ENCODE measurements at regions not wholly inside any gene's neighbourhood (a gene's known extent, or its start where the extent isn't known, plus 50 kb on each side); places are given as distances from the start of the nearest gene placed in this dataset.
"Not testable (repeated sequence)": the region's sequence is repeated elsewhere in the genome, so short reads cannot be mapped to it uniquely, and the experiment has no call there.

DNA sequence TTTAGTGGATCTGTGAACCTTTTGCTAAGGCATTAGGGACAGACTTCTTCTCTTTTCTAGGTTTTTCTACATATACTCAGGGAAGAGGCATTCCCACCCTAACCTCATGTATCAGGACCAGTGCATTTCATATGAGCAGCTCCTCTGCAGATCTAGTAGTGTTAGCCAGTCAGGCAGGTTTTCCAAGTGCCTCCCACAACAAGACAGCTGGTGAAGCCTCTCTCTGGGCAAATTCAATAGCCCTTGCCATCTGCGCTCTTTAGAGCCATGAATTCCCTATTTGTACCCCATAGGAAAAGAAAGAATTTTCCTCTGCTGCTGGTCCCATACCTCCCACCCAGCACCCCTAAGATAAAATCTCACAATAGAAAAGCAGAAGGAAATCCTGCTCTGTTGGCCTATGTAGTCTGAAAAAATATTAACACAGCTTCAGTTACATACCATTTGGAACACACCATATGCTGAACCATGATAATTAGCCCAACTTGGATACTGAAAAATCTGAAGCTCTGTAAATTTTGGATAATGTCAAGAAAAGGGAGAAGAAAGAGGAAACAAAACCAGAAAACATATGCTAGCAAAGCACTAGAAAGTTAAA is 1354.6 kb upstream of the NRXN1 start:
- no peak overlapping the region for H3K27ac Mint-ChIP-seq
- no peak overlapping the region for H3K4me3 Mint-ChIP-seq
- H3K27me3 Mint-ChIP-seq, result no peaks in the 10 kb centered on the region
- no peak for DNase-seq
- H3K4me1 Mint-ChIP-seq (ENCODE audit: low read depth), result no peaks in the 10 kb centered on the region
- peaks cover 14% of the 10 kb centered on the region for H3K9me3 Mint-ChIP-seq
- no peaks in the 10 kb centered on the region for H3K36me3 Mint-ChIP-seq (ENCODE audit: low read depth)

DNA sequence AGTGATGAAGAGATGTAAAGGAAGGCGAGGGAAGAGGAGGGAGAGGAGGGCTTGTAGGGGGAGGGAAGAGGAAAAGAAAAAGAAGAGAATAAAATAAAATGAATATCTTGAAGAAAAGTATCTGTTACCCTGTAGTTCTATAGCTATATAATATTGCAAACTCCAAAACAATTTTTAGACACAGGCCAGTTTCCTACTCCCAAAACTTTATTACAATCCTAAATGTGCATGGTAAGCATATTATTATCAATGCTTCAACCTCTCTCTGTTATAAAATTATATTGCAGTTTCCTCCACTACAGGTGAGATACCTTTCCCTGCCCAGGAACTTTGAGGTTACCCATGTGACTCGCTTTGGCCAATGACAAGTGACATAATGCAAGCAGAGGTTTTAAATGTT is 1351.6 kb upstream of the NRXN1 start:
- peaks cover 17% of the 10 kb centered on the region for H3K9me3 Mint-ChIP-seq
- H3K36me3 Mint-ChIP-seq (ENCODE audit: low read depth), result no peaks in the 10 kb centered on the region
- no peak for DNase-seq
- H3K4me3 Mint-ChIP-seq, result no peak overlapping the region
- H3K4me1 Mint-ChIP-seq (ENCODE audit: low read depth), result no peaks in the 10 kb centered on the region
- H3K27me3 Mint-ChIP-seq, result no peaks in the 10 kb centered on the region
- no peak overlapping the region for H3K27ac Mint-ChIP-seq

DNA sequence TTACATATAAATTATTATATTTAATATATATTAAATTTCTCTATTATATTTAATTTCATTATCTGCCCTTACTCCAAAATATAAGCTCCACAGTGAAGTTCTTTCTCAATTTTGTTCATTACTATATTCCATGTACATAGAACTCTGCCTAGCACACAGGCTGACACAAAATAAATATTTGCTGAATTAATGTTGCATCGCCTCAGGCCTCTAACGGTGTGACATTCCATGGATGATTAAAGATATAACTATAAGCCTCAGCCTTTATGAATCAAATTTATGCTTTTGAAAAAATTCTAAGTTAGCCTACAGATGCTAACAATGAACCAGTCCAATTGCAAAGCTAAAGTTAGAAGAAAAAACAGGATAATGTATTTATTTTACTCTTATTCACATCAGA is 1337.2 kb upstream of the NRXN1 start:
- Mint-ChIP-seq H3K27me3 (no peaks in the 10 kb centered on the region), H3K9me3 (peaks cover 15% of the 10 kb centered on the region), H3K27ac (no peak overlapping the region), H3K4me3 (no peak overlapping the region), H3K36me3 (ENCODE audit: low read depth) (no peaks in the 10 kb centered on the region), H3K4me1 (ENCODE audit: low read depth) (no peaks in the 10 kb centered on the region)
- DNase-seq, result no peak

DNA sequence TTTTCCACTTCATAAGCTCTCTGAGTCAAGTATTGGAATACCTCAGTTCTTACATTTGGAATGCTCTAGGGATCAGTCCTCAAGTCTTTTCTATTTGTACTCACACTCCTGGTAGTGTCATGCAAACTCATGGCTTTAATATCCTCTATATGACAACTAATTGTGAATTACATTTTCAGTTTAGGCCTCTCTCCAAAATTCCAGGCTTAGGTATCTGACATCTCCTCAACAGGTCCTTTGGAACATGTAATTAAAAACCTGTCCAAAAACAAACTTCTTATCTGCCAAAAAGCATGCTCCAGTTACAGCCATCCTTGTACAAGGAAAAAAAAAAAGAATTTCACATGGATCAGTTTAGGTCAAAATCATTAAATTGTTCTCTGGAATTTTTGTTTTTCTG is 1336.2 kb upstream of the NRXN1 start:
- H3K4me1 Mint-ChIP-seq (ENCODE audit: low read depth), result no peaks in the 10 kb centered on the region
- H3K9me3 Mint-ChIP-seq, result peaks cover 13% of the 10 kb centered on the region
- H3K36me3 Mint-ChIP-seq (ENCODE audit: low read depth), result no peaks in the 10 kb centered on the region
- no peak overlapping the region for H3K4me3 Mint-ChIP-seq
- no peak for DNase-seq
- no peaks in the 10 kb centered on the region for H3K27me3 Mint-ChIP-seq
- H3K27ac Mint-ChIP-seq, result no peak overlapping the region

DNA sequence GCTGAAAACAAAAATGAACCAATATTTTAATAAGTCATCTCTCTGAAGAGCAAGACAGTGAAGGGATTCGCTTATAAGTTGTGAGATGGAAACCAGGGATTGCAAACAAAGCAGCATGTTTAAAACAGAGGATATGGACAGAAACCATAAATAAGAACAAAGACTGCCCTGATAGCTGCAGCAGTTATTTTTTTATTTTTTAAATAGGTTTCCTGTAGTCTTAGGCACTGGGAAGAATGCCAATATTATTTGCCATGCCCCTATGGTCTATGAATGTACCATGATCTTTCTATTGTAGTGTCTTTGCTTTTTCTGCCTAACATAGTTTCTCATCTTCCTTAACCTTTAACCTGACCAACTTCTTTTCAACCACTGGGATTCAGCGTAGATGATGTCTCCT is 1334.0 kb upstream of the NRXN1 start:
- no peaks in the 10 kb centered on the region for H3K36me3 Mint-ChIP-seq (ENCODE audit: low read depth)
- H3K4me3 Mint-ChIP-seq, result no peak overlapping the region
- no peaks in the 10 kb centered on the region for H3K4me1 Mint-ChIP-seq (ENCODE audit: low read depth)
- H3K27me3 Mint-ChIP-seq, result no peaks in the 10 kb centered on the region
- peaks cover 8% of the 10 kb centered on the region for H3K9me3 Mint-ChIP-seq
- no peak for DNase-seq
- no peak overlapping the region for H3K27ac Mint-ChIP-seq

DNA sequence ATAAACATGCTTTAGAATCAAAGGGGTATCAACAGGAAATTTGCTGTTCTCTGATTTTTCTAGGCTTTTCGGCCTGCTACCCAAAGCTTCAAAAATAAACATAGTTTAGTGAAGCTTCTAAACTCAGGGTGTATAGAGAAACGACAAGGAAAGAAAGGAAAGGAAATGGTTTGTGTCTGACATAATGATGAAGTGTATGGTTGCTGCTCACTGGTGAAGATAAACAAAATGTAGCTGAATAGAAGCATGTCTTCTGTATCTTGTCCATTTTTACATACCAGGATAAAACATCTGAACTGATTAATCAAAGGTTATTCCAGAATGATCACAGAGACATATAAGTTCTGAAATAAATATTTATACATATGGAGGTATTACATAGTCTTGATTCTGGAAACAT is 1324.6 kb upstream of the NRXN1 start:
- Mint-ChIP-seq H3K27ac (no peak overlapping the region), H3K36me3 (ENCODE audit: low read depth) (no peaks in the 10 kb centered on the region), H3K27me3 (no peaks in the 10 kb centered on the region), H3K4me3 (no peak overlapping the region), H3K4me1 (ENCODE audit: low read depth) (no peaks in the 10 kb centered on the region), H3K9me3 (no peaks in the 10 kb centered on the region)
- no peak for DNase-seq

DNA sequence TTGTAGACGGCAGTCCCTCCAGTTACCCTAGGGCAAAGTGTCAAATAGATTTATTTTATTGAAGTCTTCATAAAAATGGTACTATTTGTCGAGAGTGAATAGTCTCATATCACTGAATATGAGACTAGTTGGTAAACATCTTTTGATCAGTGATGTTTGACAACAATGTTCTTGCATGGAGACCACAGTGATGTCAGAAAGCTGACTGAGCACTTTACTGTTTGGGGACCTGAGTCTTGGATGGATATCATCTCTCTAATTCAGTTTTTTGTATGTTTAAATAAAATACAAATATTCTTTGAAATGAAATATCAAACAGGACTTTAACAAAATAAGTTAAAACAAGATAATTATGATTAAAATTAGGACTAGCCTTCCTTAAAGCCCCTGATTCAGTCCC is 1315.4 kb upstream of the NRXN1 start:
- no peaks in the 10 kb centered on the region for H3K36me3 Mint-ChIP-seq (ENCODE audit: low read depth)
- no peaks in the 10 kb centered on the region for H3K27me3 Mint-ChIP-seq
- no peaks in the 10 kb centered on the region for H3K4me1 Mint-ChIP-seq (ENCODE audit: low read depth)
- H3K9me3 Mint-ChIP-seq, result peaks cover 9% of the 10 kb centered on the region
- H3K27ac Mint-ChIP-seq, result no peak overlapping the region
- H3K4me3 Mint-ChIP-seq, result no peak overlapping the region
- no peak for DNase-seq

DNA sequence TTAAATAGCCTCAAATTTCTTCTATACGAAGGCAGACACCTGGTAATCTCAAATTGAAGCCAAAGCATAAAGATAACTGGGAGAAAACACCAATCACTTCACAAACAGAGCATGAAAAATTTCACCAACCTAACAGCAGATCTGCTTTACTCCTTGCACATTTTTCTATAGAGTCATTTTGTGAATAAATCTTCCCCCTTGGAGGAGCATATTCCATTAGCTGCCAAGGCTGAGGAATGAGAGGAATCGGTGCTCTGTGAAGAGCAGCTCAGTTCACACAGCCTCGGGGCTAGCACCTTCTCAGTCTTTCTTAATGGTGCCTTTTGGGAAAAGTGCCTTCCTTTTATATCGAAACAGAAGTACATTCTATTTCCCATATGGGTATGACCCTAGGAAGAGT is 1313.7 kb upstream of the NRXN1 start:
- no peaks in the 10 kb centered on the region for H3K36me3 Mint-ChIP-seq (ENCODE audit: low read depth)
- peaks cover 9% of the 10 kb centered on the region for H3K9me3 Mint-ChIP-seq
- H3K4me1 Mint-ChIP-seq (ENCODE audit: low read depth), result no peaks in the 10 kb centered on the region
- H3K27me3 Mint-ChIP-seq, result no peaks in the 10 kb centered on the region
- H3K27ac Mint-ChIP-seq, result no peak overlapping the region
- no peak overlapping the region for H3K4me3 Mint-ChIP-seq
- DNase-seq, result no peak

DNA sequence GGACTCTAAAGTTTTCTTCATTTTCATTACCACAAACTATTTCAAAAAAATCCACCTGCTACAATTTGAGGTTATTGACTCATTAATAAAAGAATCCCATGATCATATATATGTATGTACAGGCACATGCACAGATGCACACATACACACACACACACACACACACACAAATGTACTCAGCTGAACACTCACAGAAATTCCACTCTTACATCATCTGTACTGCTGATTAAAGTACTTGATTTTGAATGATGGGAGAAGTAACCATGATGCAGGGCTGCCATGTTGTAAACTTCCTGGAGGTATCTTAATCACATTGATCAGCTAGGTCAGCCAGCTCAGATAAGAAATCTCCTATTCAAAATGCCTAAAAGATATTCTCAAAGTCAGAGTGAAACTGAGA is 1313.2 kb upstream of the NRXN1 start:
- no peak for DNase-seq
- Mint-ChIP-seq H3K4me1 (ENCODE audit: low read depth) (no peaks in the 10 kb centered on the region), H3K27me3 (no peaks in the 10 kb centered on the region), H3K9me3 (peaks cover 9% of the 10 kb centered on the region), H3K4me3 (no peak overlapping the region), H3K36me3 (ENCODE audit: low read depth) (no peaks in the 10 kb centered on the region), H3K27ac (no peak overlapping the region)

DNA sequence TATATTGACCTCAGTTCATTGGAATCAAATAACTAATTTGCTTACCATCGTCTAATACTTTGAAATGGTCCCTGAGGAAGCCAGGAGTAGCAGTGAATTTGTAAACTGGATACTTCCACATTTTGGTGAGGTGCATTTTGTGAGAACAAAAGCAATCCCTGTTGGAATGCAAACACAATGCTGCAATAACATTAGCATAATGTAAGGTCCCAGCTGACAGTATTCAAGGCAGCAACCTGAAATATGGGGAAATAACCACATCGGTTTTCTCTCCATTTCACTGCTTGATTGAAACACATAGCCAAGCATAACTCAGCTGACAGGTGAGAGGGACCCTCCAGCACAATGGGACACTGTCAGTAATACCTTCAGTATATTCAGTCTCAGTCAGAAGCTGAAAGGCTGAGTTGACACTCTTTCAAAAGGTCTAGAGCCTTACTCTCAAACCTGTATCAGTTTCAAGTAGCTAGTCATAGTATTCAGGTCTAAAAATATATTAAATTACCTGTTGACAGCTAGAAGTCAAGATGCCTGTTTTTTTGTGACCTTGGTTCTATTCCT is 1311.9 kb upstream of the NRXN1 start:
- no peak overlapping the region for H3K27ac Mint-ChIP-seq

DNA sequence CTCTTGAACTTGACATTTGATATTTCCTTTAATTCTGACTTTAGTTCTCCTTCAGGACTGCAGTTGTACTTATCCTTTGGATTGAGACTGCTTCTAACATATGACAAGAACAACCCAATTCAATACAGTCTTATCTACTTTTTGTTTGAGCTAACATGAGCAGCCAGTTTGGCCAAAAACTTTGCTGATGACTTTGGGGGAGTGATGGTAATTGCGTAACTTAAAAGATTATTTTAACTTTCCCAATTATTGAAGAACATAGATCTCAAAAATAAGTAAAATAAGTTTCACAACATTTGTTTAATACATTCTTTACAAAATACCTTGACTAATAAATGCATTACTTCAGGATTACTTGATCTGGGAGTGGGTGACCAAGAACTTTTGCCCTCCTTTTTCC is 1311.1 kb upstream of the NRXN1 start:
- Mint-ChIP-seq H3K4me1 (ENCODE audit: low read depth) (no peaks in the 10 kb centered on the region), H3K27ac (no peak overlapping the region), H3K36me3 (ENCODE audit: low read depth) (no peaks in the 10 kb centered on the region), H3K9me3 (peaks cover 11% of the 10 kb centered on the region), H3K27me3 (no peaks in the 10 kb centered on the region), H3K4me3 (no peak overlapping the region)
- DNase-seq, result no peak

More for the DNA sequence above, 1311.9 kb upstream of the NRXN1 start:
- Mint-ChIP-seq H3K9me3 (peaks cover 9% of the 10 kb centered on the region), H3K4me3 (no peak overlapping the region), H3K27me3 (no peaks in the 10 kb centered on the region), H3K36me3 (ENCODE audit: low read depth) (no peaks in the 10 kb centered on the region), H3K4me1 (ENCODE audit: low read depth) (no peaks in the 10 kb centered on the region)
- DNase-seq, result no peak

DNA sequence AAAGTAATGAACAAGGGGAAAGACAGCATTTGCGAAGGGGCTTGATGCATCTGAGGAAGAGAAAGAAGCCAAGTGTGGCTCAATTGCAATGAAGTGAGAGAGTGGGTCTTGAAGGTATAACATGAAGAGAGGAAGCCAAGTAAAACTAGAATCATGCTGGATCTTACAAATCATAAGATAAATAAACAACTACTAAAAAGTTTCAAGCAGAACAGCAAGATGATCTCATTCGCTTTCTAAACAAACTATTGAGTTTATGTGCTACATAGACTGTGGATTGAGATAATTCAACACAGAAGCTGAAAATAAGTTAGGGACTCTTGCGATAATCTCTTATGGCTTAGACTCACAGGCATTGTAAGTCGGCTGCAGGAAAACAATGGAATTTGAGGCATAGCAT is 1310.5 kb upstream of the NRXN1 start:
- Mint-ChIP-seq H3K27me3 (no peaks in the 10 kb centered on the region), H3K9me3 (peaks cover 11% of the 10 kb centered on the region), H3K27ac (no peak overlapping the region), H3K36me3 (ENCODE audit: low read depth) (no peaks in the 10 kb centered on the region), H3K4me1 (ENCODE audit: low read depth) (no peaks in the 10 kb centered on the region), H3K4me3 (no peak overlapping the region)
- DNase-seq, result no peak

DNA sequence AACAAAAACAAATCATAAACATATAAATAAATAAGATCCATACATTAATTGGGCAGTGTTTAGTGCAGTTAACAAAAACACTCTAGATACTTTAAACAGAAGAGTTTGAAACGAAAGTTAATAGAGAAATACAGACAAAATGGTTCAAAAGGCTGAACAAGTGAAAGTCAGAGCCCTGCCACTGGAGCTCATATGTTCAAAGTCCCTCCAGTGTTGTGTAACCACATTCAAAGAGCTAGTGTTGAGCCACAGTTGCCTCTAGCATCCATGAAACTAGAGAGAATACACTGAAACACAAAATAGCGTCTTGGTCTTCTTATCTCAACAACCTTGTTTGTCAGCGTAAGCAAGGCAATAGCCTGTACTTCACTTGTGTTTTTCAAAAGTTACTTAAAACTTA is 1309.8 kb upstream of the NRXN1 start:
- H3K27me3 Mint-ChIP-seq, result no peaks in the 10 kb centered on the region
- H3K4me3 Mint-ChIP-seq, result no peak overlapping the region
- H3K36me3 Mint-ChIP-seq (ENCODE audit: low read depth), result no peaks in the 10 kb centered on the region
- peaks cover 16% of the 10 kb centered on the region for H3K9me3 Mint-ChIP-seq
- DNase-seq, result no peak
- H3K4me1 Mint-ChIP-seq (ENCODE audit: low read depth), result no peaks in the 10 kb centered on the region
- H3K27ac Mint-ChIP-seq, result no peak overlapping the region

DNA sequence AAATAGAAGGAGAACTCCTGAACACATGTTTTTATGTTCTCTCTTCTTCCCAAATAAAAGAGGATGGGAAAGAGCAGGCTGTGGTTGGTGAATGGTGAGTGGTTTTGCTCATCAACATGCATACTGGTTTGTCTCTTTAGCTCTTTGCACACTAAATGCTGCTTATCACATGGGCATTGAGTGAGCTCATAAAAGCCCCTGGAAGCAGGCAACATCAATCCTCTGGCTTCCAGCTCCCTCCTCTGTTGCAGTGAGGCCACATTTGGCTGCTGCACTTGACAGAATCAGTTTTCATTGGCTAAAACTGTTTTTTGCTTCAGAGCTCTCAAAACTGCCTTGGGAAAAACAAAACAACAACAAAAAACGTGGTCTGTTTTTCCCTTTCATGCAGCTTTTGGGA is 1308.2 kb upstream of the NRXN1 start:
- H3K4me3 Mint-ChIP-seq, result no peak overlapping the region
- no peak overlapping the region for H3K27ac Mint-ChIP-seq
- peaks cover 9% of the 10 kb centered on the region for H3K9me3 Mint-ChIP-seq
- no peaks in the 10 kb centered on the region for H3K4me1 Mint-ChIP-seq (ENCODE audit: low read depth)
- no peak for DNase-seq
- H3K27me3 Mint-ChIP-seq, result no peaks in the 10 kb centered on the region
- no peaks in the 10 kb centered on the region for H3K36me3 Mint-ChIP-seq (ENCODE audit: low read depth)

DNA sequence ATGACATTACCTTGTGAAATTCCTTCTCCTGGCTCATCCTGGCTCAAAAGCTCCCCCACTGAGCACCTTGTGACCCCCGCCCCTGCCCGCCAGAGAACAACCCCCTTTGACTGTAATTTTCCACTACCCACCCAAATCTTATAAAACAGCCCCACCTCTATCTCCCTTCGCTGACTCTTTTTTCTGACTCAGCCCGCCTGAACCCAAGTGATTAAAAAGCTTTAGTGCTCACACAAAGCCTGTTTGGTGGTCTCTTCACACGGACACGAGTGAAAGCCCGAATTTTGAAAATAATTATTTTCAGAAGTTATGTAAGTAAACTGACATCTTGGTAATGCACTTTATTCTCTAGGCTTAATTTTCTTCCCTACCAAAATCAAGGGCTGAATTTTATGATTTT is 1305.9 kb upstream of the NRXN1 start:
- H3K27ac Mint-ChIP-seq; H3K27me3 Mint-ChIP-seq; H3K36me3 Mint-ChIP-seq (ENCODE audit: low read depth); DNase-seq; H3K4me3 Mint-ChIP-seq; H3K4me1 Mint-ChIP-seq (ENCODE audit: low read depth); H3K9me3 Mint-ChIP-seq: not testable (repeated sequence)

DNA sequence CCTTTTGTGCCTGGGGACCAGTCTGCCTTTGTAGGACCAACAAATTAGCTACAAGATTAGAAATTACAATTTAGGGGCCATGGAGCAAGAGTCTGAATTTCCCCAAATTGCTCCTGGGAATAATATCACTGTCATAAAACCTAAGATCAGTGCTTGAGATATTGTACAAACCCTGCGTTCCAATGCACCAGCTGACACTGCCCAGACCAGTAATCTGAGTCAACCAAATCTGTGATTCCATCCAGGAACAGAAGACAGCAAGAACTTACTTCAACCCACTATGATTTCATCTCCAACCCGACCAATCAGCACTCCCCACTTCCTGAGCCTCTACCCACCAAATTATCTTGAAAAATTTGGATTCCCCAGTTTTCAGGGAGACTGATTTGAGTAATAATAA is 1305.0 kb upstream of the NRXN1 start:
- Mint-ChIP-seq H3K36me3 (ENCODE audit: low read depth) (no peaks in the 10 kb centered on the region), H3K4me3 (no peak overlapping the region), H3K9me3 (peaks cover 7% of the 10 kb centered on the region), H3K27me3 (no peaks in the 10 kb centered on the region), H3K27ac (no peak overlapping the region), H3K4me1 (ENCODE audit: low read depth) (no peaks in the 10 kb centered on the region)
- no peak for DNase-seq
